B cell (primary cell): ENCODE measurements at regions not wholly inside any gene's neighbourhood (a gene's known extent, or its start where the extent isn't known, plus 50 kb on each side); places are given as distances from the start of the nearest gene placed in this dataset.

Source experiments
- ATAC-seq: fragments of 200-7000 bp; cut with Tn5 transposase; one replicate; pipeline ENCODE4 v1.10.0; 2021; ENCODE audit warnings: low read depth, mild to moderate bottlenecking, moderate number of reproducible peaks, moderate library complexity
- CTCF ChIA-PET: fragments of 350-600 bp; sonication (Branson Sonifier 250); formaldehyde crosslinking; loops from one replicate; lab custom pipeline; 2021; ENCODE audit warnings: antibody characterized with exemption, inconsistent platforms; lab: Charles Lee
- POLR2A ChIA-PET: fragments of 350-600 bp; sonication (Branson Sonifier 250); formaldehyde crosslinking; loops from one replicate; lab custom pipeline; 2021; ENCODE audit warnings: antibody characterized with exemption; lab: Charles Lee
- DNase-seq: peaks from one replicate; pipeline ENCODE4 v3.0.0; 2013
- H2AFZ ChIP-seq: 2 replicates; pipeline ENCODE4 v1.6.1; 2012; ENCODE audit warnings: mild to moderate bottlenecking, low read depth, low read length; ENCODE audit not compliant: insufficient read depth, poor library complexity, severe bottlenecking
- H3K27ac ChIP-seq, 2 donors: 1 replicate in 1 of 2; 2 replicates in 1 of 2; pipeline ENCODE4 v1.5.1; 2012 to 2013; ENCODE audit warnings: low read length in 2 of 2, mild to moderate bottlenecking in 2 of 2, moderate library complexity in 1 of 2
- H3K27me3 ChIP-seq, 4 experiments: fragments of 200-600 bp in 1 of 4; sonication (generic) in 1 of 4; replicated peaks in 1 of 4; 1 replicate in 2 of 4; 2 replicates in 2 of 4; pipeline versions ENCODE4 v1.6.1 to v1.7.0; 2013 to 2016; ENCODE audit warnings: low read length in 3 of 4, mild to moderate bottlenecking in 2 of 4, mixed read lengths in 1 of 4, moderate library complexity in 1 of 4; ENCODE audit not compliant: insufficient read depth in 4 of 4, control insufficient read depth in 3 of 4; ENCODE audit errors: control extremely low read depth in 1 of 4
- H3K36me3 ChIP-seq, 2 experiments: replicated peaks in 1 of 2; 1 replicate in 1 of 2; 2 replicates in 1 of 2; pipeline versions ENCODE4 v1.6.1 to v1.7.1; 2013; ENCODE audit warnings: low read length in 1 of 2; ENCODE audit not compliant: insufficient read depth in 2 of 2, control insufficient read depth in 1 of 2; ENCODE audit errors: control extremely low read depth in 1 of 2, extremely low read depth in 1 of 2
- H3K4me1 ChIP-seq, 2 donors: fragments of 200-600 bp in 1 of 2; sonication (generic) in 1 of 2; 1 replicate in 1 of 2; 2 replicates in 1 of 2; pipeline versions ENCODE4 v1.5.1 to v1.6.1; 2013 to 2017; ENCODE audit warnings: low read length in 2 of 2; ENCODE audit not compliant: control insufficient read depth in 2 of 2, insufficient read depth in 2 of 2
- H3K4me2 ChIP-seq: replicated peaks from 2 replicates; pipeline ENCODE3; 2012; ENCODE audit warnings: mild to moderate bottlenecking, low read depth, low read length; ENCODE audit not compliant: poor library complexity, severe bottlenecking
- H3K4me3 ChIP-seq, 5 experiments: fragments of 200-600 bp in 1 of 5; sonication (generic) in 1 of 5; 1 replicate in 3 of 5; 2 replicates in 2 of 5; pipeline versions ENCODE4 v1.5.1 to v1.7.0; 2011 to 2016; ENCODE audit warnings: low read length in 4 of 5, mild to moderate bottlenecking in 4 of 5, low read depth in 2 of 5, control low read depth in 1 of 5, moderate library complexity in 1 of 5; ENCODE audit not compliant: insufficient read depth in 1 of 5; ENCODE audit errors: control extremely low read depth in 1 of 5, extremely low read depth in 1 of 5
- H3K79me2 ChIP-seq: fragments of 200-600 bp; sonication (generic); one replicate; pipeline ENCODE4 v1.6.0; 2016; ENCODE audit warnings: low read length; ENCODE audit not compliant: control insufficient read depth, insufficient read depth
- H3K9ac ChIP-seq: fragments of 200-600 bp; sonication (generic); 2 replicates; pipeline ENCODE4 v1.6.1; 2017; ENCODE audit warnings: mild to moderate bottlenecking, low read length, moderate library complexity
- H3K9me3 ChIP-seq, 3 donors: one replicate each; pipeline versions ENCODE4 v1.6.1 to v1.7.1; 2013; ENCODE audit warnings: low read length in 2 of 3; ENCODE audit not compliant: control insufficient read depth in 2 of 3, insufficient read depth in 1 of 3; ENCODE audit errors: control extremely low read depth in 1 of 3
- H4K20me1 ChIP-seq: 2 replicates; pipeline ENCODE4 v1.6.0; 2012; ENCODE audit warnings: mild to moderate bottlenecking, low read length; ENCODE audit not compliant: insufficient read depth, control insufficient read depth, poor library complexity, severe bottlenecking
- H3K27ac Mint-ChIP-seq: one replicate; pipeline ENCODE4 v1.8.0; 2021; ENCODE audit warnings: mixed read lengths
- H3K27me3 Mint-ChIP-seq: one replicate; pipeline ENCODE4 v1.8.0; 2021; ENCODE audit warnings: mixed read lengths
- H3K4me1 Mint-ChIP-seq: one replicate; pipeline ENCODE4 v1.8.0; 2021; ENCODE audit warnings: mixed read lengths
- H3K4me3 Mint-ChIP-seq: one replicate; pipeline ENCODE4 v1.8.0; 2021; ENCODE audit warnings: mixed read lengths
- H3K9me3 Mint-ChIP-seq: one replicate; pipeline ENCODE4 v1.8.0; 2022; ENCODE audit warnings: mixed read lengths; ENCODE audit not compliant: insufficient read depth
- EZH2 ChIP-seq: IDR thresholded peaks from 2 replicates; pipeline ENCODE4 v1.6.1; 2012; ENCODE audit warnings: borderline replicate concordance, low read depth, mild to moderate bottlenecking, moderate library complexity, low read length; ENCODE audit not compliant: insufficient read depth, poor library complexity, severe bottlenecking
- WGBS: methylation state at CpG from one replicate; pipeline ENCODE4 v1.1.5; 2013; ENCODE audit warnings: missing lambda C conversion rate; ENCODE audit not compliant: insufficient coverage; 5-methylcytosine and 5-hydroxymethylcytosine counted together
- intact Hi-C: fragments of 100-400 bp; cut with micrococcal nuclease; formaldehyde crosslinking; loops from one replicate; pipeline ENCODE4 v1.10.0; 2022
- TF ChIP-seq, protein P1 (sequence below): fragments of 200-600 bp; IDR thresholded peaks from one replicate; pipeline ENCODE4 v1.8.0; 2022; ENCODE audit warnings: antibody characterized with exemption, mild to moderate bottlenecking

DNA sequence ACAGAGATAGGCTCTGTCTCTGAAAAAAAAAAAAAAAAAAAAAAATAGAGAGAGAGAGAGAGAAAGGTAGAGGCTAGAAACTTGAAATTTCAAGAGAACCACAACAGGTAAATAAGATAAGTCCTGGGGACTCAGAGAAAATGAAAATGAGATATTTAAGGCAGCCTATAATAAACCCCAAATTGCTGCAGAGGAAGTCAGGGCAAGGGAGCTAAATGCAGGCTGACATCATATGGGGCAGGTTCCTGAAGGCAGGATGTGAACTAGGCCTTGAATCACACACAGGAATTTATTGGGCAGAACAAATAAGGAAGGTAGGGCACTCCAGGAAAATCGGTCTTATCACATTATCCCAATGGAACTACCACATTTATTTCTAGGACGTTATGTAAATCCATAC lies 54.9 kb upstream of the NUDT4 start:
- no peak for TF ChIP-seq EZH2
- TF ChIP-seq, protein P1, sequence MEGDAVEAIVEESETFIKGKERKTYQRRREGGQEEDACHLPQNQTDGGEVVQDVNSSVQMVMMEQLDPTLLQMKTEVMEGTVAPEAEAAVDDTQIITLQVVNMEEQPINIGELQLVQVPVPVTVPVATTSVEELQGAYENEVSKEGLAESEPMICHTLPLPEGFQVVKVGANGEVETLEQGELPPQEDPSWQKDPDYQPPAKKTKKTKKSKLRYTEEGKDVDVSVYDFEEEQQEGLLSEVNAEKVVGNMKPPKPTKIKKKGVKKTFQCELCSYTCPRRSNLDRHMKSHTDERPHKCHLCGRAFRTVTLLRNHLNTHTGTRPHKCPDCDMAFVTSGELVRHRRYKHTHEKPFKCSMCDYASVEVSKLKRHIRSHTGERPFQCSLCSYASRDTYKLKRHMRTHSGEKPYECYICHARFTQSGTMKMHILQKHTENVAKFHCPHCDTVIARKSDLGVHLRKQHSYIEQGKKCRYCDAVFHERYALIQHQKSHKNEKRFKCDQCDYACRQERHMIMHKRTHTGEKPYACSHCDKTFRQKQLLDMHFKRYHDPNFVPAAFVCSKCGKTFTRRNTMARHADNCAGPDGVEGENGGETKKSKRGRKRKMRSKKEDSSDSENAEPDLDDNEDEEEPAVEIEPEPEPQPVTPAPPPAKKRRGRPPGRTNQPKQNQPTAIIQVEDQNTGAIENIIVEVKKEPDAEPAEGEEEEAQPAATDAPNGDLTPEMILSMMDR = no peak
- no peaks in the 10 kb centered on the region for H3K9me3 ChIP-seq
- H3K4me2 ChIP-seq = no peak overlapping the region
- no peaks in the 10 kb centered on the region for H3K79me2 ChIP-seq
- H3K4me1 Mint-ChIP-seq = no peaks in the 10 kb centered on the region
- no peaks in the 10 kb centered on the region for H3K9me3 Mint-ChIP-seq
- CTCF ChIA-PET = no interaction called here
- H3K27me3 ChIP-seq = no peaks in the 10 kb centered on the region
- POLR2A ChIA-PET = no interaction called here
- no peak overlapping the region for H2AFZ ChIP-seq
- intact Hi-C loops = no loop called here
- DNase-seq = no peak
- no peak overlapping the region for H3K4me3 Mint-ChIP-seq
- no peaks in the 10 kb centered on the region for H4K20me1 ChIP-seq
- H3K27me3 Mint-ChIP-seq = no peaks in the 10 kb centered on the region
- H3K9ac ChIP-seq = no peak overlapping the region
- no peaks in the 10 kb centered on the region for H3K4me1 ChIP-seq
- H3K27ac ChIP-seq = no peak overlapping the region
- no peaks in the 10 kb centered on the region for H3K36me3 ChIP-seq
- no peak overlapping the region for H3K4me3 ChIP-seq
- WGBS = no CpG with 5 or more reads among the region's 2 CpGs
- H3K27ac Mint-ChIP-seq = no peak overlapping the region
- no peak for ATAC-seq

DNA sequence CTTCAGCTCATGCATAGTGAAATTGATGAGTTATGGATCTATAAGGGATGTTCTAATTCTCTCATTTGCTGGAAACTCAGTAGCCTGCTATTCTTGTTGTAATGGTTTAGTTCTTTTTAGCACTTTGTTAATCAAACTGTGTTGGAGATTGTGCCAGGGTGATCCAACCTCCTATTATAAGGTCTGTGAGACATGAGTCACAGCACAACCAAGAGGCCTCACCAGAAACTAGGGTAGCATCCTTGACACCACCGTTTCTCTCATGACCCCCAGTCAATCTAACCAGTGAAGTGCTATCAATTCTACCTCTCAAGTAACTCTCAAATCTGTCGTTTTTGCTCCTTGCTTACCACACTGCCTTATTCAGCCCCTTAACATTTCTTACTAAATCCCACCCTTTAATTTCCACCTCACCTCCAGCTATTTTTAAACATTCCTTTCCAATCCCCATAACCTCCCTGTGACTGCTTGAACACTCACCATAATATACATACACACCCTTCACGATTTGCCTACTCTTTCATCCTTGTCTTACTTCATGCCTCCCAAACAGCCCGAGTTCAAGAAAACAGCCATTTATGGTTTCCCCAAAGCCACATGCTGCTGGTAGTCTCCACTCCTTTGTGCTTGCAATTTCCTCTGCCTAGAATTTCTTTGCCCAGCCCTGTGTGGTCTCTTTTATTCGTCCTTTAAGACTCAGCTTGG lies 53.9 kb upstream of the NUDT4 start:
- H3K9ac ChIP-seq = no peak overlapping the region
- Mint-ChIP-seq H3K4me3 (no peak overlapping the region), H3K27me3 (no peaks in the 10 kb centered on the region), H3K9me3 (no peaks in the 10 kb centered on the region), H3K4me1 (no peaks in the 10 kb centered on the region), H3K27ac (no peak overlapping the region)
- H2AFZ ChIP-seq = peak overlapping the region; percentile 34
- H3K36me3 ChIP-seq = no peaks in the 10 kb centered on the region
- ChIA-PET POLR2A (no interaction called here), CTCF (no interaction called here)
- no peak overlapping the region for H3K4me2 ChIP-seq
- WGBS = 94% methylated on average over 5 of the region's 5 CpGs
- no peak overlapping the region for H3K4me3 ChIP-seq
- no peaks in the 10 kb centered on the region for H3K27me3 ChIP-seq
- H3K79me2 ChIP-seq = no peaks in the 10 kb centered on the region
- no peaks in the 10 kb centered on the region for H4K20me1 ChIP-seq
- no peak for DNase-seq
- TF ChIP-seq, protein P1 = no peak
- no peak for TF ChIP-seq EZH2
- no peak for ATAC-seq
- no peaks in the 10 kb centered on the region for H3K4me1 ChIP-seq
- H3K9me3 ChIP-seq = no peaks in the 10 kb centered on the region
- intact Hi-C loops = no loop called here
- no peak overlapping the region for H3K27ac ChIP-seq
